Tongue (tissue), 1 donor: ENCODE measurements at regions not wholly inside any gene's neighbourhood (a gene's known extent, or its start where the extent isn't known, plus 50 kb on each side); places are given as distances from the start of the nearest gene placed in this dataset.
"Not testable (repeated sequence)": the region's sequence is repeated elsewhere in the genome, so short reads cannot be mapped to it uniquely, and the experiment has no call there.

Experiments used
- DNase-seq: peaks from one replicate; pipeline ENCODE4 v3.0.0-alpha.2; 2015

DNA sequence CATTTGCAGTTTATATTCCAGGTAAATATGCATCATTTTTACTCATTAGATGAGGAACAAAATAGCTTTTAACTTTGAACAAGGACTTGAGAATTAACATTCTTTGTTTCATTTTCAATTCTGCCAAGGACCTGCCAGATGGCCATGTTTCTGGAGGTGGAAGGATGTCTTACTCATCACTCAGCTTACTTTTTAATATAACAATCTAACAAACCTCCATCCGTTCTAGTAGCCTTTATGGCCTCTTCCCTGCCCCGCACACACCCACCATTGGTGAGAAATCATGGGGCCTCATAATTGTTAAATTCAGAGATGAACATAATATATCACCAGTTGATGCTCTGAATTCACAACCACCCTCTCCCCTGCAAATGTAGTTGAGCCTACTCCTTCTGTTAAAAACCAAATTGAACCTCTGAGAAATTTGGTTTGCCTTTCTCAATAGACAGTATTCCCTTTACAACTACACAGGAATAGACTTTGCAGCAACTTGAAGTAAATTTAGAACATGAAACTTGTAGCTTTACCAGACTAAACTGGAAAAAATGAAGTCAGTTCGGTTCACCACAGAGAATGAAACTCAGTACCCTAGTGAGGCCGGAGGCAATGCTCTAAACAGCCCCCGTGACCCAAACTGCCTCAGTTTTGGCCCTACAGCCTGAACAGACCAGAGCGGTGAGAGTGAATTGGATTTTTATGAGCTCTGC lies 50.1 kb upstream of the ACSL4 start:
- no peak for DNase-seq

GRCh38 chrX:109783701-109784079 lies 50.6 kb upstream of the ACSL4 start:
- DNase-seq, result no peak

- DNase-seq, result no peak
Observed at GRCh38 chrX:109785053-109785452, 52.0 kb upstream of the ACSL4 start.

DNA sequence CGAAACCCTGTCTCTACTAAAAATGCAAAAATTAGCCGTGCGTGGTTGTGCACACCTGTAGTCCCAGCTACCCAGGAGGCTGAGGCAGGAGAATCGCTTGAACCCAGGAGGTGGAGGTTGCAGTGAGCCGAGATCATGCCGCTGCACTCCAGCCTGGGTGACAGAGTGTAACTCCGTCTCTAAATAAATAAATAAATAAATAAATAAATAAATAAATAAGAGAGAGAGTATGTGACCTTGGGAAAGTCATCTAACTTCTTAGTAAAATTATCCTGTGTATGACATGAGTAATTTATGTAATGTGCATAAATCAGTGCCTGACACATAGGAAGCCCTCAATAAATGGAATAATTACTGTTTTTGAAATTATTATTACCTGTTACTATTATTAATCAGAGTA lies 57.5 kb upstream of the ACSL4 start:
- DNase-seq, result not testable (repeated sequence)

DNA sequence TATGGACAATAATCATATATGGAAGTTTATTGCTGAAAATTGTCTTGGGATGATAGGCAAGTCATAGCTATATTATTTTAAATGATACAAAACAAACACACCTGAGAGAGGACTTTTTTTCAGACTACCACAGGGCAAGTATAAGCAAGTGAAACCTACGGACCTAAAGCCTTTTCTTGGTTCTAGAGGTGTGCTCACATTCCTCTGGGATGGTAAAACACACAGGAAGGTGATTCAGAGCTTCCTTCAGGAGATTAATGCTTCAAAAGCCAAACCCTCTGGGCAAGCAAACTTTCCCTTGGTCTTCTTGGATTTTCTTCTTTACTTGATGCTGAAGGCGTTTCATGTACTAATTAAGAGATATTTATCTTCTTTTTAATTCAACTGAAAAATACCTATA lies 60.1 kb upstream of the ACSL4 start:
- peak; percentile 20 for DNase-seq

DNA sequence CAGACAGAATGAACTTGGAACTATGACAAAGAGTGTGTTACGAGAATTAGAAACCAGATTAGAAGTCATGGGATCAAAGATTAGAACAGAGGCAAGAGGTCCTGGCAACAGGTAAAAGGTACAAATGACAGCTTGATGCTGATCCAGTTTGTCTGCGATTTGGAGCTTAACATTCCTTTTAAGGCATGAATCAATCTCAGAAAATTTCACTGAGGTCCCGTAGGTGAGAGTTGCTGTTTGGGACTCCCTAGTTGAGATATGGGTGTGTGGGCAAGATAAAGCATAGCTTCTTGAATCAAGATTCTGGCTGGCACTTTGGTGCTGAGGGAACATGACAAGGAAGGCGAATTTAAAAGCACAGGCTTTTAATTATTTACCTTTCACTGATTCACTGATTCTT lies 62.6 kb upstream of the ACSL4 start:
- DNase-seq, result no peak

GRCh38 chrX:109797311-109797975 lies 64.4 kb upstream of the ACSL4 start:
- DNase-seq, result no peak

DNA sequence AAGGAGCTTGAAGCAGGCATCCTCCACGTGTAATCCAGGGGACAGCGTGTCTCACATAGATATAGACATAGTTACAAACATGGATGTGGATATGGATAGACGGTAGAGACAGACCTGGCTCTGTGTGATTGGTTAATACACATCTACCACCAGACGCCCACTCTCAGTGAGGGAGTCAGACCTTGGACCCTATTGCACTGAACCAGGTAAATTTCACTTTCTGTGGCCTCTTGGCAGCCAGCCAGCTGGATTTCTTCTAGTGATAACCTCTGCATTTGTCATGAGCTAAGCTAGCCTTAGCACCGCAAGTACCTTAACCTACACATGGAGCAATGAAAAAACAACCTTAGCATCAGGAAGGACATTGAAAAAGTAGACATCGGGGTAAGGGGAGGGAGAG lies 79.2 kb upstream of the ACSL4 start:
- no peak for DNase-seq

DNA sequence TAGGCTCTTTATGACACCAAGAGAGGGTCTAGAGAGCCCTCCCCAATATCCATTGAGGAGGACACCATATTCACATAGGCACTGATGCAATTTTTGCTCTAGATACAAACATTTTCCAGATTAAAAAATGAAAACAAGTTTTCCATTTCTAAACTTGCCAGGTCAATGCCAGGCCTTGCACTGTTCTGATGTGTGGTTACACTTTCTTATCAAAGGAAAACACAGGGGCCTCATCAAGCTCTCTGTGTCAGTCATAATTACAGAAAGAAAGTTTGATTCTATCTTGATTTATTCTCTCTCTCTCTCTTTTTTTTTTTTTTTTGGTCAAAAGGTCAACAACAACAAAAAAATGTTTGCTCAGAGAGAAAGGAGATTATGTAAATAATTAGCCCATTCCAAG lies 80.2 kb upstream of the ACSL4 start:
- DNase-seq, result no peak

GRCh38 chrX:109818976-109819375 lies 85.9 kb upstream of the ACSL4 start:
- DNase-seq, result peak; percentile 13

DNA sequence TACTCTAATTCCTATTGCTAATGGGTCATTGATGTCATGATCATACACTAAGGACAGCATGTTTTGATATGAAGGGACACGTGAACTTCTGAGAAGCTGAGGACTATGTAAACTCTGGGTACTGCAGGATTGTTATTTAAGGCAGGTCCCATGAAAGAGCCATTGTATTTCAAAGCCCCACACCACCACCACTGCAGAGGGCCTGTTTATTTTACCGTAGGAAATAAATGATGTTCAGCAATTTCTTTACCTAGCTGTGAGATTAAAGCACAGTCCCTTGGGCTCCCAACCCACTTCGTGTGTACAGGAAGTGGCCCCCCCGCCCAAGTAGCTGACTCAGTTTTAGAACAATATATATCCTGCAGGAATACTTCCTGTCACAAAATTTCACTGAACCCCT lies 89.8 kb upstream of the ACSL4 start:
- no peak for DNase-seq

DNA sequence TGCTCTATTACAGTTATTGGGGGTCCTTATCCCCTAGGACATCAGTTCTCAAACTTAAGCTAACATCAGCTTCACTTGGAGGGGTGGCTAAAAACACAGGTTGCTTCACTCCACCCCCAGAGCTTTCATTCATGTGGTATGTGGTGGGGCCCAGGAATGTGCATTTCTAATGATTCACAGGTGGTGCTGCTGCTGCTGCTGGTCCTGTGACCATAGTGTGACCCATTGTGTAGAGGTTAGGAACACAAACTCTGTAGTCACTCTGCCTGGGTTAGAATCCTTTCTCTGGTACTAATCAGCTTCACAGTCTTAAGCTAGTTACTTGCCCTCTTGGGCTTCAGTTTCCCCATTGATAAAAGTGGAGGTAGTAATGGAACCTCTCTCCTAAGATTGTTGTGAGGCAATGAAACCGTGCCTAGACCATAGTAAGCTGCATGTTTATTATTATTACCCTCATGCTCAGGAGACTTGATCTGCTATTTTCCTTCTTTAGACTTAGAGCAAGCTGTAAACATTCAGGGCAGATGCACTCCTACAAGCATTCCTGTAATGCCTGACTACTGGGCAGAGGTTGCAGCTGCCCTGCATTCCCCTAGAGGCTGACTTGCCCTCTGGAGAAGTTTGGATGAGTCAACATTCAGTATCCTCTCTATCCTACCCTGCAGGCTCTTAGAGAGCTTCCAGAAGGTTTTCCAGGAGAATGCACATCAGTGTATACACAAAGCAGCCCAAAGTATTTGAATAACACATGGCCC lies 94.1 kb upstream of the ACSL4 start:
- DNase-seq, result peak; percentile 21

GRCh38 chrX:109827772-109828171 lies 94.7 kb upstream of the ACSL4 start:
- DNase-seq, result no peak

GRCh38 chrX:109830157-109830703 lies 97.2 kb upstream of the ACSL4 start:
- no peak for DNase-seq

DNA sequence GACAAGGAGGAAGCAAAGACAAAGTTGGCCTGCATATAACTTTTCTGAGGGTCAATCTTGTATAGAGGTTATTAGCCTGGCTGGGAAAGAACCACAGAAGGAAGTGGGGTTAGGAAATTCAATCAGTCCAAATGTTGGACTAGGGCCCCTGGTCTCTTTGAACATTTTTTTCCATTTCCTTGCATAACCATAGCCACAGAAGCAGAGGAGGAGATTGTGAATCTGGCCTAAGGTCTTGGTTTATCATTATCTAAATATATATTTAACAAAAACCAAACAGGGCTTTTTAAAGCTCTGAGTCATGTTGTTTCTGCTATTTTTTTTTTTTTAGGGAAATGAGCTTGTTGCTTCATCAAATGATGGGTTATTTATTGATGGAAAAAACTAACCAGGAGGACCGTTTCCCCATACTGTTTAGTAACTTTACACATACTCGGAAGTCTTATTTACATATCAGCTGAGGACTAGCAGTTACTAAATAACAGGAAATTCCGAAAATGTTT lies 97.7 kb upstream of the ACSL4 start:
- no peak for DNase-seq

- no peak for DNase-seq
Observed at GRCh38 chrX:109831326-109831985, 98.4 kb upstream of the ACSL4 start.

DNA sequence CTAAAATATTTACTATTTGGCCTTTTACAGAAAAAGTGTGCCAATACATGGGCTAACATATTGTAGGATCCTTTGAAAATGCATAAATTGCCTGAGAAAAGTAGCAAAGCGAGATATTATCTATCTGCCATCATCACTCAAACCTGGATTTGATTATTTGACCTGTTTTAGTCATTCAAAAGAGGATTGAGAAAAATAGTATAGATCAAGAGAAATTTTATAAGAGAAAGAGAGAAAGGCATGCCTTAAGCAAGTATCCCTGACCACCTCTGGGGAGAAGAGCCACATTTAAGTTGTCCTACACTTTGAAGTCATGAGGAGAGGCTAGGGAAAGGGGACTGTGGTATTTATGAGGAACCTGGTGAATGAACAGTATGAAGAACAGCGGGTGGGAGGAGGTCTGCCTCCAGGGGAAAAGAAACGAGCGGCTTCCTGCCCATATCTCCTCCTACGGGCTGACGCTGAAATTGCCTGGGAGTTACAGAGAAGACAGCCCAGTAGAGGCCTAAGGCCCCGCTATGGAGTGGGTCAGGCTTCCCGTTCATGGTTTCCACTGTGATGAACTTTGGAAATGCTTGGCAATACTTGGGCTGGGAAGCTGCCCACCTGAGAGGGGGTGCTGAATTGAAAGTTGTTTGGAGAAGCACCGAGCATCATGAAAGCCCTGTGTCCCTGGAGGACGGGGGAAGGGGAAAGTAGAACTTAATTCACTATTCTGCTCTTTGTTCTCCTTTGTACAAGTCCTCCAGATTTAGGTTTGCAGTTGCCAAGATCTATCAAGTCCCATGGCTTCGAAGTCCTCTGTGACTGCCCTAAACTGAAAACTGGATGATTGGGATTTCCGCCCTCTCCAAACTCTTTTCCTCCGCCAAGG lies 106.9 kb upstream of the ACSL4 start:
- DNase-seq, result no peak

- DNase-seq, result peak; percentile 3
Observed at GRCh38 chrX:109840585-109840984, 107.5 kb upstream of the ACSL4 start.

GRCh38 chrX:109841257-109841656 lies 108.2 kb upstream of the ACSL4 start:
- no peak for DNase-seq

DNA sequence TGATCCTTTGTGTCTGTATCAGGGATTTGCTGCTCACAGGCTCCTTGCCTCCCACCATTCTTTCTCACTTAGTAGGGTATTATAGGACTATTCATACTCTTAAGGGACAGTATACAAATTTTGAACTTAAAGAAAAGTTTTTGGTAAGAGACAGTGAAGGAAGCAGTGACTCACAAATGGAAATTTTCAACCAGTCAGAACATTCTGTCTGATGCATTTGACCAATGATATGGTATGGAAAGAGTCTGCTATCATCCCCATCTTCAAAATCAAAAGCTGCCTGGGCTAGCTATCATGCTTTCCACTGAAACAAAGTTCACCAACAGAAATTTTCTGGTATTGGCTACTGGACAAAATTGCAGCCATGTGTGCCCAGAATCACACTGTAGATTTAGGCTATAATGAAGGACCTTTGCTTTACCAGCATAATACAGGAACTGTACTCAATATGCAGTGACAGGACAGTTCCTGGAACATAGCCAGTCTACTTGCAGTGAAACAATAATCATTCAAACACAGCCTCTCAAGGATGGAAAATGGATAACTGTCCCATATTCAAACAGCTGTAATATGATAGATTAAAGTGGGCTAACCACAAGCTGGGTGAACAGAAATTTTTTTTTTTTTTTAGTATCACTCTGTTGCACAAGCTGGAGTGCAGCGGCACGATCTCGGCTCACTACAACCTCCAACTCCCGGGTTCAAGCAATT lies 109.0 kb upstream of the ACSL4 start:
- DNase-seq, result no peak

- DNase-seq, result no peak
Observed at GRCh38 chrX:109842611-109843010, 109.6 kb upstream of the ACSL4 start.
